Neural crest cell (in vitro differentiated cells): ENCODE measurements at regions not wholly inside any gene's neighbourhood (a gene's known extent, or its start where the extent isn't known, plus 50 kb on each side); places are given as distances from the start of the nearest gene placed in this dataset.

Experiments used
- DNase-seq: peaks from one replicate; pipeline ENCODE4 v3.0.0; 2021; ENCODE audit warnings: low read depth, mixed read lengths, low spot score
- H3K27ac Mint-ChIP-seq: one replicate; pipeline ENCODE4 v1.8.0; 2021; ENCODE audit warnings: mild to moderate bottlenecking, mixed read lengths; ENCODE audit not compliant: unreplicated experiment
- H3K27me3 Mint-ChIP-seq: 2 replicates; pipeline ENCODE4 v1.8.0; 2021; ENCODE audit warnings: low read depth, mild to moderate bottlenecking, mixed read lengths
- H3K36me3 Mint-ChIP-seq: 2 replicates; pipeline ENCODE4 v1.8.0; 2021; ENCODE audit warnings: low read depth, mild to moderate bottlenecking, mixed read lengths
- H3K4me1 Mint-ChIP-seq: 2 replicates; pipeline ENCODE4 v1.8.0; 2021; ENCODE audit warnings: mixed read lengths
- H3K4me3 Mint-ChIP-seq: one replicate; pipeline ENCODE4 v1.8.0; 2021; ENCODE audit warnings: mild to moderate bottlenecking, mixed read lengths
- H3K9me3 Mint-ChIP-seq: 2 replicates; pipeline ENCODE4 v1.8.0; 2021; ENCODE audit warnings: mixed read lengths
- TF ChIP-seq, protein P1 (sequence below): fragments of 200-600 bp; sonication (generic); conservative IDR thresholded peaks from 2 replicates; pipeline ENCODE4 v1.5.0; 2021; ENCODE audit warnings: antibody characterized with exemption, mild to moderate bottlenecking

DNA sequence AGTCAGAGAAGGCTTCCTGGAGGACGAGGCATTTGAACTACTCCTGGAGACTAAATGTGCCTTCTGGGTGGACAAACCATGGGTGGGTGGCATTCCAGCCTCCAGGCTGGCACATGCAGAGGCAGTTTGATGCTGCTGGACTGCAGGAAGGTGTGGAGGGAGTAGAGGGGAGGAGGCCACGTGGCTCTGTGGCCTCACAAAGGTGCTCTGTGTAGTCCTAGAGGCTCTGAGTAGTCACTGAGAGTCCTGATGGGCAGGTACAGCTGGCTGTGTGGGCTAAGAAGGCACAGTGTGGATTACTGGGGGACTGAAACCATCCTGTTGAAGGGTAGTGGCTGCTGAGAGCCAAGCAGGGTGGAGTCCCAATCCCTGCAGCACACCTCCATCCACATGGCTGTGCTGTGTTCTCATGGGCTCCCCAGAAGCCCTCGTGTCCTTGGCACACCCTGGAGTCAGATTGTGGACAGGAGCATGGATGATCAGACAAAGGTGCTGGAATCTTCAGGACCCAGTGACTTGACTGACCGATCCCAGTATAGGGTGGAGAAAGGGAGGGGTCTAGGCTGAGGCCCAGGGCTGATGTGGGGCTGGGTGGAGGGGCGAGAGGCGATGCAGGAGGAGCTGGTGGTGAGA is 87.4 kb upstream of the HS6ST1 start:
- H3K9me3 Mint-ChIP-seq = no peaks in the 10 kb centered on the region
- TF ChIP-seq, protein P1, sequence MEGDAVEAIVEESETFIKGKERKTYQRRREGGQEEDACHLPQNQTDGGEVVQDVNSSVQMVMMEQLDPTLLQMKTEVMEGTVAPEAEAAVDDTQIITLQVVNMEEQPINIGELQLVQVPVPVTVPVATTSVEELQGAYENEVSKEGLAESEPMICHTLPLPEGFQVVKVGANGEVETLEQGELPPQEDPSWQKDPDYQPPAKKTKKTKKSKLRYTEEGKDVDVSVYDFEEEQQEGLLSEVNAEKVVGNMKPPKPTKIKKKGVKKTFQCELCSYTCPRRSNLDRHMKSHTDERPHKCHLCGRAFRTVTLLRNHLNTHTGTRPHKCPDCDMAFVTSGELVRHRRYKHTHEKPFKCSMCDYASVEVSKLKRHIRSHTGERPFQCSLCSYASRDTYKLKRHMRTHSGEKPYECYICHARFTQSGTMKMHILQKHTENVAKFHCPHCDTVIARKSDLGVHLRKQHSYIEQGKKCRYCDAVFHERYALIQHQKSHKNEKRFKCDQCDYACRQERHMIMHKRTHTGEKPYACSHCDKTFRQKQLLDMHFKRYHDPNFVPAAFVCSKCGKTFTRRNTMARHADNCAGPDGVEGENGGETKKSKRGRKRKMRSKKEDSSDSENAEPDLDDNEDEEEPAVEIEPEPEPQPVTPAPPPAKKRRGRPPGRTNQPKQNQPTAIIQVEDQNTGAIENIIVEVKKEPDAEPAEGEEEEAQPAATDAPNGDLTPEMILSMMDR = no peak
- no peaks in the 10 kb centered on the region for H3K36me3 Mint-ChIP-seq
- H3K4me3 Mint-ChIP-seq = no peak overlapping the region
- H3K4me1 Mint-ChIP-seq = peaks cover 38% of the 10 kb centered on the region
- H3K27me3 Mint-ChIP-seq = peaks cover 5% of the 10 kb centered on the region
- H3K27ac Mint-ChIP-seq = peak overlapping the region; percentile 75
- DNase-seq = no peak

DNA sequence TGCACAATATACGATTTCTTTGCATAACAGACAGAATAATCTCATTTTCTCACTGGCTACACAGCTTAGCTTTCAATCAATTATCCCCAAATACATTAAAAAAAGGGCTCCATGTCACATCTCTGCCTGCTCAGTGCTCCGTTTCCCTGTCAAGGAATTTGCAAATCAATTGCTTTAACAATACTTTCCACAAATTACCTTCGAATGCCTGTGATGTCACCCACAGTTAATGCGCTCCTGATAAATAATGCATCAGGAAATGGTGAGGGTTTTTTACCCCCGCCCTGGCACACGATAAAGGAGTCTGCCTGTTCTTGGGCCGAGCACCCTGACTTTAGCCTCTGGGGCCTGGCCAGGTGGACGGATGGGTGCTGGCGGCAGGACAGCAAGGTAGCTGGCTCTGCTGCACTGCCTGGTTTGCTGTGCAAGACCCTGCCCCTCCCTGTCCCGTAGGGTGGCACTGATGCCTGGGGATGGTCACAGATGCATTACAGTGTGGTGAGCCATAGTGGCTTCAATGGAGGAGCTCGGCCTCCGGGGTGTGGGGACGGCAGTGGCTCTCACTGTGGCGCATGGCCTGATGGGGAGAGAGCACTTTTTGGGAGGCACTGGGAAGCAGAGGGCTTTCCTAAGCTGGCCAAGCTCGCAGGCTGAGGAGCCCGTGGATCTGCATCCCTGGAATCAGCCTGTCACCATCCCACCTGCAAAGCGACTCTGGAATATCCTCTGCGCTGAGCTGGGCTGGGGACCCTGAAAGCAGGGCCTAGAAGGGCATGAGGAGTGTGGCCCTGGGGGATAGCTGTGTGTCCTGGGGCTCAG is 88.3 kb upstream of the HS6ST1 start:
- H3K27ac Mint-ChIP-seq = no peak overlapping the region
- no peak for DNase-seq

DNA sequence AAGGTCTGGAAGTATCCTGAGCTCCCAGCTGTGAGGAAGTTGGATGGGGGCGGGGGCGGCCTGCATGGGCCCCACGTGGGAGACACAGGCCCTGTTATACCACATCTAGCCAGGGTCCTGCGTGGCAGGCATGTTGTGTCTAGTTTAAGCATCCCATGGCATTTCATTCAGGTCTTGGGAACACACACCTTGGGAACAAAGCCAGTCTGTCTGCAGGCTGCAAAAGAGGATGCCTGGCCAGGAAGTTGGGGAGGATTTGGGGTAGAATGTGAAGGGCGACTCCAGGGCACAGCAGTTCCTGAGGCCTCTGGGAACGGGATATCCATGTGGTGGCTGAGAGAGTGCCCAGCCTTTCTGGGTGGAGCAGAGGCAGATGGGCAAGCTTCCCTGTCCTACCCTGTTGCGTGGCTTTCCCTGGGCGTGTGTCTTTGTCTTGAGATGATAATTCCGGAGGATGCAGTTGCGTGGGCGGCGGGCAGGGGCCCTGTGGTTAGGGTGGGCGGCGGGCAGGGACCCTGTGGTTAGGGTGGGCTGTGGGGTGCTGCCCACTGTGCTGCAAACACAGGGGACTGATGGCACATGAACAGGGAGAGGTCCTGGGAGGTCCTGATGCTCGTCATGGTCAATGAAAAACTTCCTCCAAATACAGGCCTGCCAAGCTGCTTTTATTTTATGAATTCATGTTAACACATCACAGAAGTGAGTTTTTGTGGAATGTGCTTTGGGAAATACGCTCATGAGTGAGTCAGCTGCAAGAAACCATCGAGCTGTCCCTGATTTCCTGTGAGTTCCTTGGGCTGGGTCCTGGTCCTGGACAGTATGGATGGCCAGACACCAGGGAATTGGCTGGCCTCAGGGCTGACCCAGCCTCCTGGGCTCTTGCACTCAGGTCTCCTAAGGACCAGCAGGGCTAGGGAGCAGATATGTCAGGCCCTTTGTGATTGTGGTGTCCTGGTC is 90.0 kb upstream of the HS6ST1 start:
- TF ChIP-seq, protein P1 = no peak
- no peaks in the 10 kb centered on the region for H3K36me3 Mint-ChIP-seq
- H3K9me3 Mint-ChIP-seq = no peaks in the 10 kb centered on the region
- H3K27ac Mint-ChIP-seq = peak overlapping the region; percentile 67
- peaks cover 38% of the 10 kb centered on the region for H3K4me1 Mint-ChIP-seq
- H3K27me3 Mint-ChIP-seq = peaks cover under 1% of the 10 kb centered on the region
- no peak for DNase-seq
- H3K4me3 Mint-ChIP-seq = no peak overlapping the region

More for the DNA sequence above, 88.3 kb upstream of the HS6ST1 start:
- H3K4me3 Mint-ChIP-seq = no peak overlapping the region
- TF ChIP-seq, protein P1 = no peak
- H3K27me3 Mint-ChIP-seq = peaks cover 5% of the 10 kb centered on the region
- H3K36me3 Mint-ChIP-seq = no peaks in the 10 kb centered on the region
- no peaks in the 10 kb centered on the region for H3K9me3 Mint-ChIP-seq
- H3K4me1 Mint-ChIP-seq = peaks cover 38% of the 10 kb centered on the region

DNA sequence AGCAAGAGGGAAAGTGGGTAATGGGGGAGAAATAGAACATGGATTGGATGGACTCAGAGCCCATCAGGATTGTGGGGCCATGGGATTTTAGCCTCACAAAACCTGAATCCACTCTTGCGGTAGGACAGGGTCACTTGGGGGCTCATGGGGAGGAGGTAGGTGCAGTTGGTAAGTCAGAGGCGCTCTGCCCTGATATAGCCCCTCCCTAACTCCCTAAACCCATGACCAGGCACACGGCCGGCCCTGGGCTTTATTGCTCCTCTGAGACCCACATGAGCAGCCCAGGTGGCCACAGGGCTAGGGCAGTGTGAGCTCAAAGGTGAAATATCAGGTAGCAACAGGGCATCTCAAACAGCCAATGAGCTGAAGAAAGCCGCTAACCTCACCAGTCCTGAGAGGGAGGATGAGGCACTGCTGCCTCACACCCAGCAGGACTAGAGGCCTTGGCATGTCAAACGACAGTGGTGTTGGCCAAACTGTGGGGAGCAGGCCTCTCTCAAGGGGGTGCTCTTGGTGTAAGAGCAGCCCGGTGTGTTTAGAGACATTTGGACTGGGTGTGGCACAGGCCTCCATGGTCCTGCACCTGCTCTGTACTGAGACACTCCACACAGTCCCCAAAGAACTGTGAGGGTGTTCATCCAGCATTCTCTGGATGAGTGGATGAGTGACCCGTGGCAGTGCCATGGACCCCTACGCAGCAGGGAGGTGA is 90.8 kb upstream of the HS6ST1 start:
- H3K4me1 Mint-ChIP-seq = peaks cover 38% of the 10 kb centered on the region
- no peaks in the 10 kb centered on the region for H3K9me3 Mint-ChIP-seq
- TF ChIP-seq, protein P1 = no peak
- H3K27me3 Mint-ChIP-seq = no peaks in the 10 kb centered on the region
- H3K36me3 Mint-ChIP-seq = no peaks in the 10 kb centered on the region
- no peak for DNase-seq
- H3K27ac Mint-ChIP-seq = no peak overlapping the region
- H3K4me3 Mint-ChIP-seq = no peak overlapping the region
